Left lung (tissue), 4 donors: ENCODE measurements at regions not wholly inside any gene's neighbourhood (a gene's known extent, or its start where the extent isn't known, plus 50 kb on each side); places are given as distances from the start of the nearest gene placed in this dataset.

Source experiments
- ATAC-seq: fragments of 200-7000 bp; cut with Tn5 transposase; one replicate; pipeline ENCODE4 v1.9.1; 2020; ENCODE audit warnings: moderate library complexity
- DNase-seq, 4 donors: peaks; one replicate each; pipeline ENCODE4 v3.0.0-alpha.2; 2013 to 2020
- H3K27ac ChIP-seq, 2 donors: fragments of 200-600 bp; sonication (generic) in 1 of 2; one replicate each; pipeline versions ENCODE4 v1.5.0 to v1.8.0; 2020 to 2021
- H3K27me3 ChIP-seq, 2 donors: fragments of 200-600 bp; sonication (generic) in 1 of 2; one replicate each; pipeline versions ENCODE4 v1.5.0 to v1.8.0; 2020 to 2021
- H3K36me3 ChIP-seq, 2 donors: fragments of 200-600 bp; sonication (generic) in 1 of 2; one replicate each; pipeline versions ENCODE4 v1.5.0 to v1.8.0; 2020 to 2021
- H3K4me1 ChIP-seq, 2 donors: fragments of 200-600 bp; one replicate each; pipeline ENCODE4 v1.8.0; 2021
- H3K4me3 ChIP-seq, 2 donors: fragments of 200-600 bp; sonication (generic) in 1 of 2; one replicate each; pipeline versions ENCODE4 v1.5.0 to v1.8.0; 2020 to 2021; ENCODE audit warnings: mild to moderate bottlenecking in 1 of 2
- H3K9me3 ChIP-seq, 2 donors: fragments of 200-600 bp; sonication (generic) in 1 of 2; one replicate each; pipeline versions ENCODE4 v1.5.0 to v1.8.0; 2020 to 2021
- CTCF ChIP-seq, 2 donors: fragments of 200-600 bp; sonication (generic) in 1 of 2; IDR thresholded peaks; one replicate each; pipeline versions ENCODE4 v1.5.0 to v1.8.0; 2021; ENCODE audit warnings: antibody characterized with exemption in 2 of 2
- intact Hi-C, 2 donors: fragments of 100-400 bp; cut with DNase I; formaldehyde crosslinking; loops; one replicate each; pipeline versions ENCODE4 v1.11.2 to v1.14.2; 2022
- donor health status: DM: no; HTN: yes; CAD: no.
- donor health status: DM: no; HTN: no; CAD: no.

GRCh38 chr20:61066526-61066925 lies 185.5 kb upstream of the CDH4 start:
- ATAC-seq (no peak), DNase-seq (no peak)
- no peaks in the 10 kb centered on the region for H3K27me3 ChIP-seq
- H3K9me3 ChIP-seq: peaks cover 0 to 2% of the 10 kb centered on the region in 2 donors
- no peaks in the 10 kb centered on the region for H3K4me1 ChIP-seq
- H3K4me3 ChIP-seq: no peak overlapping the region
- no peak for TF ChIP-seq CTCF (IDR thresholded peaks at IDR 0.05)
- H3K27ac ChIP-seq: no peak overlapping the region
- no peaks in the 10 kb centered on the region for H3K36me3 ChIP-seq
- intact Hi-C loops: no loop called here

GRCh38 chr20:61067221-61067620 lies 184.8 kb upstream of the CDH4 start:
- TF ChIP-seq CTCF (IDR thresholded peaks at IDR 0.05): no peak
- Histone ChIP-seq H3K27ac (no peak overlapping the region), H3K9me3 (peaks cover 0 to 2% of the 10 kb centered on the region in 2 donors), H3K27me3 (no peaks in the 10 kb centered on the region), H3K36me3 (no peaks in the 10 kb centered on the region), H3K4me1 (no peaks in the 10 kb centered on the region), H3K4me3 (no peak overlapping the region)
- no peak for DNase-seq
- no peak for ATAC-seq
- intact Hi-C loops: no loop called here

GRCh38 chr20:61072398-61072797 lies 179.7 kb upstream of the CDH4 start:
- H3K4me3 ChIP-seq: no peak overlapping the region
- intact Hi-C loops: no loop called here
- no peaks in the 10 kb centered on the region for H3K27me3 ChIP-seq
- no peaks in the 10 kb centered on the region for H3K4me1 ChIP-seq
- DNase-seq: no peak
- no peak for ATAC-seq
- no peak overlapping the region for H3K27ac ChIP-seq
- TF ChIP-seq CTCF (IDR thresholded peaks at IDR 0.05): no peak
- peaks cover 0 to 5% of the 10 kb centered on the region in 2 donors for H3K9me3 ChIP-seq
- H3K36me3 ChIP-seq: no peaks in the 10 kb centered on the region

GRCh38 chr20:61073376-61073775 lies 178.7 kb upstream of the CDH4 start:
- H3K27ac ChIP-seq: no peak overlapping the region
- no peaks in the 10 kb centered on the region for H3K27me3 ChIP-seq
- no peaks in the 10 kb centered on the region for H3K36me3 ChIP-seq
- intact Hi-C loops: no loop called here
- DNase-seq: no peak
- no peaks in the 10 kb centered on the region for H3K4me1 ChIP-seq
- H3K4me3 ChIP-seq: no peak overlapping the region
- ATAC-seq: no peak
- TF ChIP-seq CTCF (IDR thresholded peaks at IDR 0.05): no peak
- H3K9me3 ChIP-seq: peaks cover 0 to 7% of the 10 kb centered on the region in 2 donors

GRCh38 chr20:61082720-61083119 lies 169.3 kb upstream of the CDH4 start:
- intact Hi-C loops: no loop called here
- no peak for ATAC-seq
- no peak for TF ChIP-seq CTCF (IDR thresholded peaks at IDR 0.05)
- Histone ChIP-seq H3K27ac (no peak overlapping the region), H3K9me3 (peaks cover 0 to 2% of the 10 kb centered on the region in 2 donors), H3K4me1 (no peaks in the 10 kb centered on the region), H3K36me3 (no peaks in the 10 kb centered on the region), H3K4me3 (no peak overlapping the region), H3K27me3 (no peaks in the 10 kb centered on the region)
- DNase-seq: no peak
